ENCODE measurements at regions not wholly inside any gene's neighbourhood (a gene's known extent, or its start where the extent isn't known, plus 50 kb on each side); places are given as distances from the start of the nearest gene placed in this dataset.

DNA sequence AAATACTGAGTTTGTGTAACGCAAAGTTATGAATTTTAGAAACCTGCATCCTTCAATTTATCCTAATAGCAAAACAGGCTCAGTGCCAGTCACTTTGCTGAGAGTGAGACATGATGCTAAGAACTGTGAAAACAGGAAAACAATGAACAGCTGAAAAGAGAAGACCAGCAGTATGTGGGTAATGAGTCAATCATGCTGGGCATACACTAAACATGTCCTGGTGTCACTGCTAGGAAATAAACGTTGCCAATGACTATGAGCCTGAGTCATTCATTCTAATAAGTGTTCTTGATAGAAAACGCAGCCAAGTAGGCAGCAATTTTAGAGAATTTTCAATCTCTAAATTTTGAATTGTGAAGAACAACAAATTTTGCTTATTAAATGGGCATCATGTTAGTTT lies 237.3 kb downstream of the GALR1 start:
- no peaks in the 10 kb centered on the region for H3K36me3 ChIP-seq (ENCODE audit: control insufficient read depth, insufficient read depth, low read length, severe bottlenecking)
- DNase-seq (ENCODE audit: low read depth) = no peak
- H3K4me3 ChIP-seq (ENCODE audit: low read length) = no peak overlapping the region
- H3K9ac ChIP-seq (ENCODE audit: low read length) = no peak overlapping the region
- peaks cover 5% of the 10 kb centered on the region for H3K9me3 ChIP-seq (ENCODE audit: control insufficient read depth, low read length)
- H3K27me3 ChIP-seq (replicated peaks; ENCODE audit: control insufficient read depth, insufficient read depth, low read length) = peaks cover 3% of the 10 kb centered on the region
- H3K4me1 ChIP-seq (ENCODE audit: control insufficient read depth, insufficient read depth, low read length) = no peaks in the 10 kb centered on the region

DNA sequence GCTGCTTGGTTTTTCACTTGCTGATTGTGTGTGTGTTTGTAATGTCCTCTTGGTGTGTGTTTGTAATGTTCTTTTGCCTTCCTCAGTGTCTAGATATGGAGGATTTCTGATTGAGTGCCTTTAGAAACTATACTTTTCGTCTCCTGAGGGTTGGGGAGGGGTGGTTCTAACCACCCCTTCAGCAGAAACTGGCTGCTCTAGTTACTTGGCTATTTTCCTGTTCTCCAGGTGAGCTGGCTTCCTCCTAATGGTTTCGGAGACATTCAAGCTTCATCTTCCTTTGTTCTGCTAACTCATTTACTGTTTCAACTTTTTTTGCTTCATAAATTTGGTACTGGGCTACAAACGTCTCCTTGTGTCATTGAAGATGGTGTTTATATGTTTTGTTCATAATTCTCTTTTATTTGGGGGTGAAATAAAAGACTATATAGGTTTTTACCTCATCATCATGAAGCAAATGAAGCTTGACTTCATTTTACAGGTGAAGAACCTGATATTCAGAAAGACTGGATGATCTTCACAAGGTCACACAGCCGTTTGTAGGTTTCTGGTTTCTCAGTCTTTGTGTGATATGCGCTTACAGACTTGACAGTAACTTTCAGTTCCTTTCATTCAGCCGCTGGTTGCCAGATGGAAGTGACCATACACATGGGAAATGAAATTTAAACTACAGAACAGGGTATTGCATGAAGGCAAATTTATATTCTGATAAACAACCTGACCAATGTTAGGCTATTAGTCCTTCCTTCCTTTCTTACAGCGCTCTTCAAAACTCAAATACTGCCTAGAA lies 238.5 kb downstream of the GALR1 start:
- no peak for DNase-seq (ENCODE audit: low read depth)

DNA sequence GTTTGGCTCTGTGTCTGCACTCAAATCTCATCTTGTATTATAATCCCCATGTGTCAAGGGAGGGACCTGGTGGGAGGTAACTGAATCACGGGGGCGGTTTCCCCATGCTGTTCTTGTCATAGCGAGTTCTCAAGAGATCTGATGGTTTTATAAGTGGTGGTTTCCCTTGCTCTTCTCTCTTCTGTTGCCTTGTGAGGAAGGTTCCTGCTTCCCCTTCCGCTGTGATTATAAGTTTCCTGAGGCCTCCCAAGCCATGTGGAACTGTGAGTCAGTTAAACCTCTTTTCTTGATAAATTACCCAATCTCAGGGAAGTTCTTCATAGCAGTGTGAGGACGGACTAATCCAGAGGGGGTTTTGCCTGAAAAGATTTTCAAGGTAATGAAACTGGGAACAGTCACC lies 245.4 kb downstream of the GALR1 start:
- no peaks in the 10 kb centered on the region for H3K4me1 ChIP-seq (ENCODE audit: control insufficient read depth, insufficient read depth, low read length)
- no peak overlapping the region for H3K4me3 ChIP-seq (ENCODE audit: low read length)
- H3K9ac ChIP-seq (ENCODE audit: low read length) = no peak overlapping the region
- H3K9me3 ChIP-seq (ENCODE audit: control insufficient read depth, low read length) = no peaks in the 10 kb centered on the region
- no peaks in the 10 kb centered on the region for H3K36me3 ChIP-seq (ENCODE audit: control insufficient read depth, insufficient read depth, low read length, severe bottlenecking)
- DNase-seq (ENCODE audit: low read depth) = no peak
- no peaks in the 10 kb centered on the region for H3K27me3 ChIP-seq (replicated peaks; ENCODE audit: control insufficient read depth, insufficient read depth, low read length)

More for the DNA sequence above, 238.5 kb downstream of the GALR1 start:
- peaks cover 5% of the 10 kb centered on the region for H3K9me3 ChIP-seq (ENCODE audit: control insufficient read depth, low read length)
- peaks cover 3% of the 10 kb centered on the region for H3K27me3 ChIP-seq (replicated peaks; ENCODE audit: control insufficient read depth, insufficient read depth, low read length)
- H3K4me3 ChIP-seq (ENCODE audit: low read length) = no peak overlapping the region
- no peak overlapping the region for H3K9ac ChIP-seq (ENCODE audit: low read length)
- no peaks in the 10 kb centered on the region for H3K4me1 ChIP-seq (ENCODE audit: control insufficient read depth, insufficient read depth, low read length)
- H3K36me3 ChIP-seq (ENCODE audit: control insufficient read depth, insufficient read depth, low read length, severe bottlenecking) = no peaks in the 10 kb centered on the region

DNA sequence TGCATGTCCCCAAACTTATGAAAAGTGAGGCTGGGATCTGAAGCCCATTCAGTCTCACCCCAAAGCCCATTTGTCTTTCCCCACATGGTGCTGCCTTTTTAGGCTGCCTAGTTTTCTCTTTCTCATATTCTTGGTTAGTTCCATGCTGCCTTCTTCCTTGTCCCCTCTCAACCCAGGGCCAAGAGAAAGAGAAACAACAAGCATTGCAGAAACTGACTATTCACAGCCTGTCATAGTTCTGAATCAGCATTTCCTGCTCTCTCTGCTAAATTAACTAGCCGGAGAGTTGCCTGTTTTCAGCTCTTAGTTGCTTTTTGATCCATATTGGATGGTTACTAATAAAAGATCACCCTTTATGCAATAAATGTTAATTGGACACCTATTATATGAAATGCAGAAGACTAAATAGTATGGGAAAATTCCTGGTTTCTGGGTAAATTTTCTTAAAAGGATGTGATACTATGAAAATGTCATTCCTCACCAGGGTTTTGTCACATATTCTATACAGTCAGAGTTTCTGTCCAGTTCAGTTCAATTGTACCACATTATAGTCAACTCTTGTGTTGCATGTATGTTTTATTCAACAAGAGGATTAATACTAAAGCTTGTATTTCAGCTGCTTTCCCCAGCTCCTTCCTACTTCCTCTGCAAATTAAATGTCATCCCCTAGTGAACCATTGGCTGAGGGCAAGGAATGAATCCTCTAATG lies 246.5 kb downstream of the GALR1 start:
- DNase-seq (ENCODE audit: low read depth) = no peak
- no peaks in the 10 kb centered on the region for H3K36me3 ChIP-seq (ENCODE audit: control insufficient read depth, insufficient read depth, low read length, severe bottlenecking)
- no peaks in the 10 kb centered on the region for H3K9me3 ChIP-seq (ENCODE audit: control insufficient read depth, low read length)

DNA sequence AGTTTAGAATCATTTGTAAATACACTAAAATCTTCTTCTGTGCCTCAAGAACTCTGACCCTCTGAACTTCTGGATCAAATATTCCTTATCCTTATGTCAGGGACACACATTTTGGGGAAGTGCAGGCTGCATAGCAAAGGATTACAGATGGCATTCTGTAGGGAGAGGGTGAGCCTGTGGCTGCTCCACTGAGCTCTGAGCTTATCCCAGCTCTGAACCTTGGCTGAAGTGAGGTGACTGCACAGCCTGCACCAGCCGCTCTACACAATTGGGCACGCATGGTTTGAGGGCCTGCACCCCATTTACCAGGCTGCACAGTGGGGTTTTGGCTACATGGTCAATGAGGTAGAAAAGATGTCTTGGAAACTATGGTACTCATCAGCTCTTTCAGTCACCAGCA lies 251.6 kb downstream of the GALR1 start:
- Histone ChIP-seq H3K4me3 (ENCODE audit: low read length) (no peak overlapping the region), H3K27me3 (replicated peaks; ENCODE audit: control insufficient read depth, insufficient read depth, low read length) (no peaks in the 10 kb centered on the region), H3K4me1 (ENCODE audit: control insufficient read depth, insufficient read depth, low read length) (no peaks in the 10 kb centered on the region), H3K9me3 (ENCODE audit: control insufficient read depth, low read length) (peaks cover 4% of the 10 kb centered on the region), H3K9ac (ENCODE audit: low read length) (no peak overlapping the region), H3K36me3 (ENCODE audit: control insufficient read depth, insufficient read depth, low read length, severe bottlenecking) (no peaks in the 10 kb centered on the region)
- DNase-seq (ENCODE audit: low read depth) = no peak

More for the DNA sequence above, 246.5 kb downstream of the GALR1 start:
- H3K4me3 ChIP-seq (ENCODE audit: low read length) = no peak overlapping the region
- H3K4me1 ChIP-seq (ENCODE audit: control insufficient read depth, insufficient read depth, low read length) = no peaks in the 10 kb centered on the region
- no peak overlapping the region for H3K9ac ChIP-seq (ENCODE audit: low read length)
- H3K27me3 ChIP-seq (replicated peaks; ENCODE audit: control insufficient read depth, insufficient read depth, low read length) = no peaks in the 10 kb centered on the region

DNA sequence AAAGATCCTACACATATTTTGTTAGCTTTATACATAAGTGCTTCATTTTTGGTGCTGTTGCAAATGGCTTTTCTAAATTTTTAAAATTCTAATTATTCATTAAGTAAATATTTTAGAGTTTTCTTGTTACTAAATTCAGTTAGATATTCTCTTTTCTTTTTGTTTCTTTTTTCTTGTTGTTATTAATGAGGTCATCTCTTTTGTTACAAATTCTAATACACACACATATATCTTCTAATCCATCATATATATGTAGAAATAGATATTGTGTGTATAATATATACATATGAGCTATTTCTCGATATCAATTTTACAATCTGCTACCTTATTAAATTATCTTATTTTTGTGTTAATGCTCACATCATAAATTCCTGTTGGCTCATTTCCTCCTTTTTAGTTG lies 255.9 kb downstream of the GALR1 start:
- Histone ChIP-seq H3K9ac (ENCODE audit: low read length) (no peak overlapping the region), H3K9me3 (ENCODE audit: control insufficient read depth, low read length) (peaks cover 4% of the 10 kb centered on the region), H3K4me1 (ENCODE audit: control insufficient read depth, insufficient read depth, low read length) (no peaks in the 10 kb centered on the region), H3K36me3 (ENCODE audit: control insufficient read depth, insufficient read depth, low read length, severe bottlenecking) (no peaks in the 10 kb centered on the region), H3K27me3 (replicated peaks; ENCODE audit: control insufficient read depth, insufficient read depth, low read length) (no peaks in the 10 kb centered on the region), H3K4me3 (ENCODE audit: low read length) (no peak overlapping the region)
- DNase-seq (ENCODE audit: low read depth) = no peak

DNA sequence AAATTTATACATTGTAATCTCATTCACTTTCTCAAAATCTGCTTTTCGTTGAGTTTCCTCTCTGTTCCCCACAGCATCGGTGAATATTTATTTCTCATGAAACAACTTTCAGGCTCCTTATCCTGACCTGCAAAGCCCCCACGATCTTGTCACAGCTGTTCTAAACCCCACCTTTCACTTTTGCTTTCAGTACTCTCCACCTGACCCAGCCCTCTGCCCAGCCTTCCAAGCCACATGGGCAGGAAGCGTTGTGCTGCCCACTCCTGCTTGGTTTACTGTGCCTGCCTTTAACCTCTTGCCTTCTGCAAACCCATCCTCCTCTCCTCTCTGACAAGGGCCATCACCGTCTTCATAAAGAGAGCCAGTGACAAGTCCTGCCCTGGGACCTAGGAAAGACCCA lies 262.5 kb downstream of the GALR1 start:
- DNase-seq (ENCODE audit: low read depth) = no peak
- Histone ChIP-seq H3K9me3 (ENCODE audit: control insufficient read depth, low read length) (peaks cover 11% of the 10 kb centered on the region), H3K4me3 (ENCODE audit: low read length) (no peak overlapping the region), H3K9ac (ENCODE audit: low read length) (no peak overlapping the region), H3K36me3 (ENCODE audit: control insufficient read depth, insufficient read depth, low read length, severe bottlenecking) (no peaks in the 10 kb centered on the region), H3K27me3 (replicated peaks; ENCODE audit: control insufficient read depth, insufficient read depth, low read length) (no peaks in the 10 kb centered on the region), H3K4me1 (ENCODE audit: control insufficient read depth, insufficient read depth, low read length) (no peaks in the 10 kb centered on the region)

DNA sequence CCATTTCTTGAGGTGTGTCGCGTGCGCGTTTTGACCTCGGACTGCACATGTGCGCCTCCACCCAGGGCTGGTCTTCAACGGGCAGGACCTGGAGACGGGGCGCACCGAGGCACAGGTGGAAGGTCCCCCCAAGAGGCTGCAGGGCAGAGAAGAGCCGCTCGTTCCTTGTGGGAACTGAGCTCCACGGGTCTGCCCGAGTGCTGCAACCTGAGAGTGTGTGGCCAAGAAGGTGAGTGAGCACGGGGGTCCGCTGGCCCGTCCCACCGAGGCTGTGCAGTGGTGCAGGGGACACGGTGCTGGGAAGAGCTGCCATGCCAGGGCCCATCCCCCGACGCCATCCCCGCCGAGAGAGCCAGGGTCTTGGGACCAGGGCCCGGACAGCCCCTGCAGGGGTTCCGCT lies 268.3 kb downstream of the GALR1 start:
- no peak overlapping the region for H3K9ac ChIP-seq (ENCODE audit: low read length)
- peaks cover 12% of the 10 kb centered on the region for H3K4me1 ChIP-seq (ENCODE audit: control insufficient read depth, insufficient read depth, low read length)
- peaks cover 11% of the 10 kb centered on the region for H3K9me3 ChIP-seq (ENCODE audit: control insufficient read depth, low read length)
- no peak for DNase-seq (ENCODE audit: low read depth)
- no peak overlapping the region for H3K4me3 ChIP-seq (ENCODE audit: low read length)
- no peaks in the 10 kb centered on the region for H3K27me3 ChIP-seq (replicated peaks; ENCODE audit: control insufficient read depth, insufficient read depth, low read length)
- H3K36me3 ChIP-seq (ENCODE audit: control insufficient read depth, insufficient read depth, low read length, severe bottlenecking) = no peaks in the 10 kb centered on the region

DNA sequence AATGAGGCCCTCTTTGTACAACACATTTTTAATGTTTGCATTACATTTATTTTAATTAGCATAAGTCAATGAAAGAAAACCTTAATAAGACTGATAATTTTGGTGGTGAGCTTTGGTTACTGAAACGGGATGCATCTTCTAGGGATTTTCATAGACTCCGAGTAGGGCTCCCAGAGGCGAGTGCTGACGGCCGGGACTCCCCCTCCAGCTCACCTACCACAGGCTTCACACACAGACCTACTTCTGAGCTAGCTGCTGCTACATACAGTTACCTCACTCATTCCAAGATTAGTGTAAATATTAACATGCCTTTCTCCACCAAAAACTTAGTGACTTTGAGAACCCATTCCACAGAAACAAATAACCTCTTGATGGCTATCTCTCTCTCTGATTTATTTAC lies 271.1 kb downstream of the GALR1 start:
- no peak overlapping the region for H3K9ac ChIP-seq (ENCODE audit: low read length)
- no peak for DNase-seq (ENCODE audit: low read depth)
- no peak overlapping the region for H3K4me3 ChIP-seq (ENCODE audit: low read length)

DNA sequence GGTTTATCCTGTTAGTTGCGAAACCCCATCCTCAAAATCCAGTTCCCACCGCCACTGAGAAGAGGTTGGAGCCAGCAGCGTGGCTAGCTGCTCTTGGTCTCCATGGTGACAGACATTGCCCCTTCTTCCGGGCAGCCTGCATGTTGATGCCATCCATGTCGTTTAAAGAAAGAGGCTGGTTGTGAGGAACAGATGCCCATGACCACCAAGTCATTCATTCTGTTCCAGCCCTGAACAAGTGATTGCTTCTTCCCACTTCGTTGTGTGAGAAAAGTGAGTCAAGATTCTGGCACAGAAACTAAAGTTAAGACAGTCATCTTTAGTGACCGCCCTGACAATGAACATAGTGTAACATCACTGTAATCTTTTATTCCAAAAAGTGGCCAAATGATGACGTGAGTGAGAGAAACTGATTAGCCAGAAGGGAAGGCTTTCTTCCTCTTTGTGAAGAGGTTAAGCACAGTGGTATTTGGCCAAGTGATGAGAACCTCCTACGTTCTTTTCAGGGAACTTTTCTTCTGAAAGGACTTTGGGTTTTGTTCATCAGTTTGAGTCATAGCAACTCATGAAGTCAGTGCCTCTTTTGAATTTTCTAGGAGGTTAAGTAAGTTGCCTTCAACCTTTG lies 272.5 kb downstream of the GALR1 start:
- no peak overlapping the region for H3K4me3 ChIP-seq (ENCODE audit: low read length)
- no peak overlapping the region for H3K9ac ChIP-seq (ENCODE audit: low read length)
- peaks cover 12% of the 10 kb centered on the region for H3K4me1 ChIP-seq (ENCODE audit: control insufficient read depth, insufficient read depth, low read length)
- no peaks in the 10 kb centered on the region for H3K9me3 ChIP-seq (ENCODE audit: control insufficient read depth, low read length)
- H3K27me3 ChIP-seq (replicated peaks; ENCODE audit: control insufficient read depth, insufficient read depth, low read length) = no peaks in the 10 kb centered on the region
- DNase-seq (ENCODE audit: low read depth) = no peak
- no peaks in the 10 kb centered on the region for H3K36me3 ChIP-seq (ENCODE audit: control insufficient read depth, insufficient read depth, low read length, severe bottlenecking)

More for the DNA sequence above, 271.1 kb downstream of the GALR1 start:
- Histone ChIP-seq H3K9me3 (ENCODE audit: control insufficient read depth, low read length) (no peaks in the 10 kb centered on the region), H3K27me3 (replicated peaks; ENCODE audit: control insufficient read depth, insufficient read depth, low read length) (no peaks in the 10 kb centered on the region), H3K4me1 (ENCODE audit: control insufficient read depth, insufficient read depth, low read length) (peaks cover 12% of the 10 kb centered on the region), H3K36me3 (ENCODE audit: control insufficient read depth, insufficient read depth, low read length, severe bottlenecking) (no peaks in the 10 kb centered on the region)

DNA sequence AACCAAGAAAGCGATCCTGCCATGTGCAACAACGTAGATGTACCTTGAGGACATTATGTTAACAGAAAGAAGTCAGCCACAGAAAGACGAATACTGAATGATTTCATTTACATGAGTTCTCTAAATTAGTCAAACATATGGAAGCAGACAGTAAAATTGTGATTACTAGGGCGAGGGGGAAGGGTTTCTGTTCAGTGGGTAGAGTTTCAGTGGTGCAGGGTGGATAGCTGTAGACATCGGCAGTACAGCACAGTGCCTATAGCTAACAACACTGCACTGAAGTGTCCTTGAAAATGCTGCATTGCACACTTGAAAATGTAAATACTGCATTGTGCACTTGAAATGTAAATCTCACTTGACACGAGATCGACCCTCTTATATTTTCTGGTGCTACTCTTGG lies 275.3 kb downstream of the GALR1 start:
- peaks cover 14% of the 10 kb centered on the region for H3K4me1 ChIP-seq (ENCODE audit: control insufficient read depth, insufficient read depth, low read length)
- no peaks in the 10 kb centered on the region for H3K9me3 ChIP-seq (ENCODE audit: control insufficient read depth, low read length)
- H3K9ac ChIP-seq (ENCODE audit: low read length) = no peak overlapping the region
- DNase-seq (ENCODE audit: low read depth) = no peak
- H3K27me3 ChIP-seq (replicated peaks; ENCODE audit: control insufficient read depth, insufficient read depth, low read length) = no peaks in the 10 kb centered on the region
- H3K4me3 ChIP-seq (ENCODE audit: low read length) = no peak overlapping the region
- no peaks in the 10 kb centered on the region for H3K36me3 ChIP-seq (ENCODE audit: control insufficient read depth, insufficient read depth, low read length, severe bottlenecking)
